ENCODE measurements at regions not wholly inside any gene's neighbourhood (a gene's known extent, or its start where the extent isn't known, plus 50 kb on each side); places are given as distances from the start of the nearest gene placed in this dataset.

GRCh38 chr18:79608999-79609461 is 70.6 kb upstream of the CTDP1 start:
- DNase-seq (ENCODE audit: low read depth in 4 of 4, low spot score in 3 of 4): no peak

GRCh38 chr18:79609841-79610281 is 69.7 kb upstream of the CTDP1 start:
- no peak for DNase-seq (ENCODE audit: low read depth in 4 of 4, low spot score in 3 of 4)

GRCh38 chr18:79610461-79611039 is 69.1 kb upstream of the CTDP1 start:
- no peak for DNase-seq (ENCODE audit: low read depth in 4 of 4, low spot score in 3 of 4)

- no peak for DNase-seq (ENCODE audit: low read depth in 4 of 4, low spot score in 3 of 4)
These were observed 68.4 kb upstream of the CTDP1 start for GRCh38 chr18:79611040-79611681.

GRCh38 chr18:79612291-79613108 is 67.1 kb upstream of the CTDP1 start:
- DNase-seq (ENCODE audit: low read depth in 4 of 4, low spot score in 3 of 4): no peak

GRCh38 chr18:79613186-79613931 is 66.2 kb upstream of the CTDP1 start:
- DNase-seq (ENCODE audit: low read depth in 4 of 4, low spot score in 3 of 4): no peak

GRCh38 chr18:79614211-79614955 is 65.2 kb upstream of the CTDP1 start:
- DNase-seq (ENCODE audit: low read depth in 4 of 4, low spot score in 3 of 4): no peak

GRCh38 chr18:79615091-79615490 is 64.5 kb upstream of the CTDP1 start:
- DNase-seq (ENCODE audit: low read depth in 4 of 4, low spot score in 3 of 4): no peak

- DNase-seq (ENCODE audit: low read depth in 4 of 4, low spot score in 3 of 4): no peak
These were observed 64.0 kb upstream of the CTDP1 start for GRCh38 chr18:79615586-79615985.

GRCh38 chr18:79616651-79617510 is 62.7 kb upstream of the CTDP1 start:
- no peak for DNase-seq (ENCODE audit: low read depth in 4 of 4, low spot score in 3 of 4)

- DNase-seq (ENCODE audit: low read depth in 4 of 4, low spot score in 3 of 4): no peak
These were observed 61.8 kb upstream of the CTDP1 start for GRCh38 chr18:79617511-79618500.

- DNase-seq (ENCODE audit: low read depth in 4 of 4, low spot score in 3 of 4): no peak
These were observed 58.9 kb upstream of the CTDP1 start for GRCh38 chr18:79620576-79621165.

- no peak for DNase-seq (ENCODE audit: low read depth in 4 of 4, low spot score in 3 of 4)
These were observed 58.1 kb upstream of the CTDP1 start for GRCh38 chr18:79621501-79621900.

- DNase-seq (ENCODE audit: low read depth in 4 of 4, low spot score in 3 of 4): no peak
These were observed 57.6 kb upstream of the CTDP1 start for GRCh38 chr18:79622004-79622403.

GRCh38 chr18:79624356-79625170 is 55.0 kb upstream of the CTDP1 start:
- no peak for DNase-seq (ENCODE audit: low read depth in 4 of 4, low spot score in 3 of 4)

- no peak for DNase-seq (ENCODE audit: low read depth in 4 of 4, low spot score in 3 of 4)
These were observed 54.2 kb upstream of the CTDP1 start for GRCh38 chr18:79625195-79625923.

All from right renal pelvis (tissue), 4 donors.